HG02759 (cell line): ENCODE measurements at regions not wholly inside any gene's neighbourhood (a gene's known extent, or its start where the extent isn't known, plus 50 kb on each side); places are given as distances from the start of the nearest gene placed in this dataset.

Source experiments
- ATAC-seq: cut with Tn5 transposase; IDR thresholded peaks from one replicate; pipeline ENCODE4 v1.9.1; 2021; ENCODE audit warnings: mild to moderate bottlenecking, moderate library complexity; ENCODE audit not compliant: unreplicated experiment

GRCh38 chr4:24419181-24420034 lies 164.9 kb downstream of the DHX15 start:
- peak; percentile 91 for ATAC-seq

- no peak for ATAC-seq
Measured at GRCh38 chr4:24417206-24417605, 167.1 kb downstream of the DHX15 start.

- ATAC-seq: no peak
Measured at GRCh38 chr4:24416293-24416692, 168.1 kb downstream of the DHX15 start.

- no peak for ATAC-seq
Measured at GRCh38 chr4:24413311-24413784, 171.0 kb downstream of the DHX15 start.

- no peak for ATAC-seq
Measured at GRCh38 chr4:24411806-24412205, 172.5 kb downstream of the DHX15 start.

GRCh38 chr4:24411299-24411698 lies 173.1 kb downstream of the DHX15 start:
- no peak for ATAC-seq

GRCh38 chr4:24408640-24409039 lies 175.7 kb downstream of the DHX15 start:
- no peak for ATAC-seq

- no peak for ATAC-seq
Measured at GRCh38 chr4:24405926-24406325, 178.4 kb downstream of the DHX15 start.

- no peak for ATAC-seq
Measured at GRCh38 chr4:24405341-24405740, 179.0 kb downstream of the DHX15 start.

- no peak for ATAC-seq
Measured at GRCh38 chr4:24404281-24404680, 180.1 kb downstream of the DHX15 start.

- ATAC-seq: no peak
Measured at GRCh38 chr4:24403265-24403664, 181.1 kb downstream of the DHX15 start.

GRCh38 chr4:24400537-24400936 lies 183.8 kb downstream of the DHX15 start:
- ATAC-seq: no peak

GRCh38 chr4:24396988-24397387 lies 187.4 kb downstream of the DHX15 start:
- no peak for ATAC-seq

GRCh38 chr4:24395937-24396336 lies 188.4 kb downstream of the DHX15 start:
- ATAC-seq: no peak

- no peak for ATAC-seq
Measured at GRCh38 chr4:24394041-24394440, 190.3 kb downstream of the DHX15 start.

- ATAC-seq: no peak
Measured at GRCh38 chr4:24392613-24393012, 191.7 kb downstream of the DHX15 start.

GRCh38 chr4:24382381-24382780 lies 202.0 kb downstream of the DHX15 start:
- ATAC-seq: peak; percentile 98

- no peak for ATAC-seq
Measured at GRCh38 chr4:24380957-24381665, 203.2 kb downstream of the DHX15 start.

GRCh38 chr4:24373704-24374103 lies 210.7 kb downstream of the DHX15 start:
- ATAC-seq: no peak

GRCh38 chr4:24372881-24373280 lies 211.5 kb downstream of the DHX15 start:
- no peak for ATAC-seq

GRCh38 chr4:24372341-24372740 lies 212.0 kb downstream of the DHX15 start:
- ATAC-seq: no peak

GRCh38 chr4:24370421-24370820 lies 213.9 kb downstream of the DHX15 start:
- no peak for ATAC-seq
